K562 (cell line): ENCODE measurements at regions not wholly inside any gene's neighbourhood (a gene's known extent, or its start where the extent isn't known, plus 50 kb on each side); places are given as distances from the start of the nearest gene placed in this dataset.

Source experiments
- BRD4 ChIP-seq: fragments of 200-600 bp; sonication (generic); IDR thresholded peaks from 2 replicates; pipeline ENCODE4 v1.6.1; 2017; ENCODE audit warnings: inconsistent platforms
- CBX2 ChIP-seq: fragments of 200-600 bp; sonication (generic); IDR thresholded peaks from one replicate; pipeline ENCODE4 v1.6.1; 2012; ENCODE audit warnings: mild to moderate bottlenecking, low read length, inconsistent platforms; ENCODE audit not compliant: insufficient read depth, poor library complexity, severe bottlenecking
- CBX8 ChIP-seq: fragments of 200-600 bp; sonication (generic); IDR thresholded peaks from 2 replicates; pipeline ENCODE4 v1.6.1; 2012; ENCODE audit warnings: borderline replicate concordance, mixed run types, low read depth, mild to moderate bottlenecking, moderate library complexity, mixed read lengths, low read length, control low read depth, inconsistent platforms; ENCODE audit not compliant: poor library complexity, severe bottlenecking; ENCODE audit errors: extremely low read depth
- COPS2 ChIP-seq: fragments of 450-650 bp; conservative IDR thresholded peaks from 2 replicates; pipeline ENCODE4 v1.6.1; 2016; ENCODE audit warnings: mild to moderate bottlenecking, moderate library complexity
- JUND ChIP-seq, 2 experiments: IDR thresholded peaks; 2 replicates in 1 of 2; 3 replicates in 1 of 2; pipeline ENCODE4 v1.6.1; 2011; ENCODE audit warnings: borderline replicate concordance in 2 of 2, low read depth in 2 of 2, low read length in 2 of 2, improper control_type of control experiment in 1 of 2, missing biosample characterization in 1 of 2, missing genetic modification characterization in 1 of 2, missing genetic modification reagents in 1 of 2
- MYC ChIP-seq, 2 experiments: fragments of 250-450 bp in 1 of 2; sonication (Bioruptor Pico) in 1 of 2; IDR thresholded peaks; 2 replicates each; pipeline versions ENCODE4 v1.5.1 to v1.6.1; 2012 to 2021; ENCODE audit warnings: low read depth in 2 of 2, borderline replicate concordance in 1 of 2, improper control_type of control experiment in 1 of 2, low read length in 1 of 2, mild to moderate bottlenecking in 1 of 2, moderate library complexity in 1 of 2
- NR1H2 ChIP-seq: sonication (generic); formaldehyde crosslinking; IDR thresholded peaks from 2 replicates; pipeline ENCODE4 v1.4.0; 2020; ENCODE audit warnings: mild to moderate bottlenecking, missing genetic modification reagents
- PHF21A ChIP-seq: fragments of 450-650 bp; IDR thresholded peaks from 2 replicates; pipeline ENCODE4 v1.6.1; 2017; ENCODE audit warnings: low read depth, borderline replicate concordance
- ZNF24 ChIP-seq: fragments of 450-650 bp; IDR thresholded peaks from 2 replicates; pipeline ENCODE4 v1.6.1; 2016
- ZNF707 ChIP-seq: fragments of 250-450 bp; sonication (Bioruptor Pico); conservative IDR thresholded peaks from 2 replicates; pipeline ENCODE4 v1.8.0; 2022; ENCODE audit warnings: inconsistent platforms, mild to moderate bottlenecking, moderate library complexity
- TF ChIP-seq, protein P1 (sequence below): fragments of 250-450 bp; sonication (Bioruptor Pico); IDR thresholded peaks from 2 replicates; pipeline ENCODE4 v1.8.0; 2022; ENCODE audit warnings: inconsistent platforms, mild to moderate bottlenecking, moderate library complexity, borderline replicate concordance

DNA sequence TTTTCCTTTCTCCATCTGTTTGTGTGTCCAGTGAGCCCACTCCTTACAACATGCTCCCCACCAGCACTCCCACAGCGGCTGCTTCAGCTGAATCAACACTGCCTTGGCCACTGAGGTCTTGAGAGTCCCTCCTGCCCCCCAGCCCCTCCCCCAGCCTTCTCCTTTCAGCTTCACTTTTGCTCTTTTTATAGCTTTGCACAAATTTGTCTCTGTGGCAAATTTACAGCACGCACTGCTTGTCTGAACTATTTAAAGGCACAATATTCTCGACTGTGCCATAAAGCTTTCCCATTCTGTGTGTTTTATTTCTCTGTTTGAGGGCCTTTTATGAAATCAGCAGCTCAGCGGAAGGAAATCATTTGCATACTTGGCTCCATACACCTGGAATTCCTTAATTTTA, 579.3 kb downstream of the TOX3 start (continued):
- TF ChIP-seq CBX8 (no peak), BRD4 (no peak), ZNF707 (CRISPR knock-in tag) (no peak), ZNF24 (no peak), COPS2 (no peak), NR1H2 (CRISPR knock-in tag) (no peak), JUND (IDR thresholded peaks at IDR 0.05; ENCODE audit: borderline replicate concordance, low read depth, low read length) (no peak), JUND (tag; IDR thresholded peaks at IDR 0.05; ENCODE audit: borderline replicate concordance, low read depth, low read length) (no peak), CBX2 (no peak), MYC (IDR thresholded peaks at IDR 0.05; ENCODE audit: low read depth, low read length) (no peak), MYC (CRISPR knock-in tag; IDR thresholded peaks at IDR 0.05; ENCODE audit: borderline replicate concordance, low read depth) (no peak), PHF21A (no peak)
- TF ChIP-seq, protein P1, sequence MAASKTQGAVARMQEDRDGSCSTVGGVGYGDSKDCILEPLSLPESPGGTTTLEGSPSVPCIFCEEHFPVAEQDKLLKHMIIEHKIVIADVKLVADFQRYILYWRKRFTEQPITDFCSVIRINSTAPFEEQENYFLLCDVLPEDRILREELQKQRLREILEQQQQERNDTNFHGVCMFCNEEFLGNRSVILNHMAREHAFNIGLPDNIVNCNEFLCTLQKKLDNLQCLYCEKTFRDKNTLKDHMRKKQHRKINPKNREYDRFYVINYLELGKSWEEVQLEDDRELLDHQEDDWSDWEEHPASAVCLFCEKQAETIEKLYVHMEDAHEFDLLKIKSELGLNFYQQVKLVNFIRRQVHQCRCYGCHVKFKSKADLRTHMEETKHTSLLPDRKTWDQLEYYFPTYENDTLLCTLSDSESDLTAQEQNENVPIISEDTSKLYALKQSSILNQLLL (CRISPR knock-in tag), result no peak
